ENCODE measurements at regions not wholly inside any gene's neighbourhood (a gene's known extent, or its start where the extent isn't known, plus 50 kb on each side); places are given as distances from the start of the nearest gene placed in this dataset.

GRCh38 chr4:125010796-125011503, 298.4 kb upstream of the ANKRD50 start:
- H3K36me3 ChIP-seq (ENCODE audit: control insufficient read depth in 2 of 2, insufficient read depth in 2 of 2, low read length in 1 of 2) = no peaks in the 10 kb centered on the region
- FAIRE-seq = no peak
- H3K9me3 ChIP-seq (replicated peaks; ENCODE audit: control insufficient read depth, insufficient read depth, low read length) = no peaks in the 10 kb centered on the region
- ATAC-seq = no peak
- no peak overlapping the region for H3K9ac ChIP-seq (ENCODE audit: control insufficient read depth, insufficient read depth, low read length)
- intact Hi-C loops (cut with micrococcal nuclease; ENCODE audit: unreplicated experiment) = no loop called here
- no peaks in the 10 kb centered on the region for H3K4me1 ChIP-seq (ENCODE audit: control insufficient read depth, insufficient read depth, low read length)
- H3K79me2 ChIP-seq (ENCODE audit: control insufficient read depth, insufficient read depth, low read length) = no peaks in the 10 kb centered on the region
- ChIA-PET RAD21 (ENCODE audit: unreplicated experiment) (no interaction called here), POLR2A (no interaction called here), SMC1A (ENCODE audit: uncharacterized antibody, unreplicated experiment) (interaction anchor here (1.8 kb wide), 1 partner anchor 9 kb away, joined by 6 read pairs; no protein-coding TSS in a partner anchor), CTCF (interaction anchor here (1.0 kb wide), 1 partner anchor 10 kb away, joined by 3 read pairs; no protein-coding TSS in a partner anchor)
- H3K4me3 ChIP-seq = no peak overlapping the region
- H3K27me3 ChIP-seq (replicated peaks in 1 of 2; ENCODE audit: control insufficient read depth in 2 of 2, insufficient read depth in 2 of 2, low read length in 1 of 2) = no peaks in the 10 kb centered on the region
- no peak overlapping the region for H2AFZ ChIP-seq (ENCODE audit: control insufficient read depth, low read depth, low read length)
- H3K4me2 ChIP-seq (ENCODE audit: control insufficient read depth, insufficient read depth) = no peak overlapping the region
- H4K20me1 ChIP-seq (ENCODE audit: control insufficient read depth, insufficient read depth) = no peaks in the 10 kb centered on the region
- BruUV-seq (replicated peaks) = no TSS peak
- WGBS (ENCODE audit: insufficient coverage, insufficient replicate concordance, low lambda C conversion rate, missing lambda C conversion rate) = 35% methylated on average over 7 of the region's 7 CpGs
- no peak overlapping the region for H3K27ac ChIP-seq (ENCODE audit: control insufficient read depth, insufficient read depth)
- DNase-seq (ENCODE audit: low read depth, low spot score) = no peak
- in situ Hi-C loops (cut with MboI) = no loop called here
- no peak for TF ChIP-seq SKIL (IDR thresholded peaks at IDR 0.05; ENCODE audit: low read depth, poor library complexity, severe bottlenecking)
- no peak for TF ChIP-seq IKZF1 (conservative IDR thresholded peaks at IDR 0.05)
- no peak for TF ChIP-seq JUND (IDR thresholded peaks at IDR 0.05; ENCODE audit: low read depth, low read length)
- TF ChIP-seq BMI1 (IDR thresholded peaks at IDR 0.05; ENCODE audit: borderline replicate concordance) = no peak
- no peak for TF ChIP-seq PRDM15 (CRISPR knock-in tag; IDR thresholded peaks at IDR 0.05)
- no peak for TF ChIP-seq ZBTB4 (CRISPR knock-in tag; IDR thresholded peaks at IDR 0.05)
- no peak for TF ChIP-seq POLR2AphosphoS5 (IDR thresholded peaks at IDR 0.05; ENCODE audit: low read length)
- no peak for TF ChIP-seq POU2F2 (IDR thresholded peaks at IDR 0.05; ENCODE audit: borderline replicate concordance, low read depth, low read length)
- no peak for TF ChIP-seq TARDBP (IDR thresholded peaks at IDR 0.05; ENCODE audit: borderline replicate concordance)
- no peak for TF ChIP-seq PKNOX1 (IDR thresholded peaks at IDR 0.05)
- no peak for TF ChIP-seq RFX5 (IDR thresholded peaks at IDR 0.05; ENCODE audit: low read depth, low read length)
- no peak for TF ChIP-seq SREBF2 (IDR thresholded peaks at IDR 0.05; ENCODE audit: low read length)
- TF ChIP-seq HDAC6 (IDR thresholded peaks at IDR 0.05; ENCODE audit: unreplicated experiment) = no peak
- no peak for TF ChIP-seq NFIC (IDR thresholded peaks at IDR 0.05; ENCODE audit: low read depth, low read length)

Data from GM12878 (cell line).